Stimulated activated CD4-positive, alpha-beta T cell treated with anti-CD3 and anti-CD28 coated beads, TNF-alpha, amount 100 ng/mL, for 1 hour (primary cell): ENCODE measurements at regions not wholly inside any gene's neighbourhood (a gene's known extent, or its start where the extent isn't known, plus 50 kb on each side); places are given as distances from the start of the nearest gene placed in this dataset.
A peak's percentile ranks its signal among the peaks of the same experiment; 100 is the strongest.

Experiments used
- DNase-seq, 3 donors: peaks; one replicate each; pipeline ENCODE4 v3.0.0-alpha.2; 2020; ENCODE audit warnings: low read depth in 3 of 3, low spot score in 1 of 3

DNA sequence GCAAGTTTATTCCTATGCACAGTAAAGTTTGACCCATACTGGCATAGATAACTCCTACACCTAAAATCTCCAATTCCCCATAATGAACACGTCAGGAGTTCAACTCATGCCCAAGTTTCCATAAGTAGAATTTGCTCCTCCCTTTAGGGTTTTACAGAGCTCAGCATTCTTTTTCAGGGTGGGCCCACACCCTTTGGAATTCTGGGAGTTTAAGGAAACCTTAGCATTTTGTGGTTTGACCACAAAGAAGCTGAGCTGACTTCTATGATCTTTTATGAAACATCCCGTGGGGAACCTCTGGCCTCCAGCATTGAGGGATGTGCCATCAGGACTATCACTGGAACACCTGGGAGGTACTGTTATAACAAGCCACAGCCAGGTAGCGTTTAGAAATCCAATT is 220.6 kb upstream of the MAP3K1 start:
- DNase-seq: no peak

DNA sequence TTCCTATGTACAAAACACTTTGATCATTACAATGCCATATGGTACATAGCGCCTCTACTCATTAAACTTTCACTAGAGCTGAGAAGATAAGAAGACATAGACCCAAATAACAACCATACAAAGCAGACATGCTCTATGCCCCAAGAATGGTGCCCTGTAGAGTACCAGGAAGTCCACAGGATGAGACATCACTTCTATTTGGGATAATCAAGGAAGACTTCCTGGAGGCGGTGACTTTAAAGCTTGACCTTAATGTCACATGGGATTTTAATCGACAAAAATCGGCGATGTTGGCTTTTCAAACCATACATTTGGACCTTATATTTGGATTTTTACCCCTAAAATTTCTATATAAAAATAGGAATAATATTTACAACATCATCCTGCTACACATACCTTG is 224.3 kb upstream of the MAP3K1 start:
- no peak for DNase-seq

DNA sequence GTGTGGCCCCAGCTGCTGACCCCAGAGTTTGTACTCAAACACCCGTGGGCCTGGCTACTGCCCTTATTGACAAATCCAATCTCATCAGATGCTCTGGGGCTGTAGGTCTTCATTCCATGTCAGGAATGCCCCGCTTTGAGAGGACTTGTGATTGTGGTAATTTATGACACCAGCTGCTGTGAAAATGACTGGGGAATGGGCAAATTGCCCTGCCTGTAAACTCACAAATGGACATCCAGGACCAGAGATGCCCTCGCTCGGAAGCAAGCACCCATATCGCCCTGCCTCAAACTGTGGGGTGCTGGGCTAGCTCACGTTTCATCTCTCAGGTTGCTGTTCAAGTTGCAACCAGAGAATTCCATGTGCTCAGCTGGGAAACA is 225.9 kb upstream of the MAP3K1 start:
- DNase-seq: no peak

DNA sequence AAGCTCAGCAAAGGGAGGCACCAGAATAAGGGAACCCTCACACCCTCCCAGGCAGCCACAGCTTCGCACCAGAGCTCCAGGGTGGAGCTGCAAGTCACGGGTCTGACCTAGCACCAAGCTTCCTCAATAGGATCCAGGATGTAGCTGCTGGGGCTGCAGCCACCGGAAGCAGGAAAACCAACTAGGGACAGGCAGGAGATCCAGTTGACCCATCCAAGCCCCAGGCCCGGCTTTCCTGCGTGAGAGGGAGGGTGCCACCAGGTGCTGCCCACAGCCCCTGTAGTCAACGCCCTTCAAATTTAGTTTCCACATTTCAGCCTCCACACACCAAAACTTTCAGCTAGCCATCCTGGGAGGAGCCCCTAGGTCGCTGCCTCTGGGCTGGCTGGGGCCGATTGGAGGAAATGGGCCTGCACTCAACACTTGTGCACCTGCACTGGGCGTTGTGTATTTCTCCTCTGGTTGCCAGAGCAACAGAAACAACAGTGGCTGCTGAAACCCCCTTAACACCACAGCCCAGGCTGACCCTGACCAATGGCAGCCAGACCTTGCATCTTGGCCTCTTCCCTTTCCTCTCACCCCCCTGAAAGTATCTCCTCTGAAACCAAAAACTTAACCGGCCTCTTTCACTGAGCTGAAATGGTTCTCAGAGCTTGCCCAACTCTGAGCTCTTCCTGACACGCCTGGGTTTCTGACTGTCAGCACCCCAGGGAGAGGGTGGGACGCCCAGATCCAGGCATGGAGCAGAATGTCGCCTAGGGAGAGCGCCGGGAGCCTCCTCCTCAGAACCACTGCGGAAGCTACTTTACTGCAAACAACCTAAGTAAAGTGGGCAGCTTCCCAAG is 226.5 kb upstream of the MAP3K1 start:
- DNase-seq: peak in 2 of 3 donors; percentile 12 to 34

DNA sequence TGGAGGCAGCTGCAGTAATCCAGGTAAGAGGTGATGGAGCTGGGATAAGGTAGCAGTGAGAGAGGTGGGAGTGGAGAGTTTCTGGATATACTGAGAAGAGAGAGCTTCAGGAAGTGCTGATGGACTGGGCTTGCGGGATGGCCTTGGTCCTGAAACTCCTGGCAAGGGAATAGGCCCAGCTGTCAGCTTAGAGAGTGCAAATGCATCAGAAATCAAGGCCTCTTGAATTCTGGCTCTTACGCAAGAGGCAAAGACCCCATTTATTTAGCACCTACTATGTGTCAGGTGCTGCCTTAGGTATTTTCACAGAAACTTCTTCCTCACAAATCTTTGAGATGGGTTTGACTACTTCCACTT is 227.2 kb upstream of the MAP3K1 start:
- no peak for DNase-seq

DNA sequence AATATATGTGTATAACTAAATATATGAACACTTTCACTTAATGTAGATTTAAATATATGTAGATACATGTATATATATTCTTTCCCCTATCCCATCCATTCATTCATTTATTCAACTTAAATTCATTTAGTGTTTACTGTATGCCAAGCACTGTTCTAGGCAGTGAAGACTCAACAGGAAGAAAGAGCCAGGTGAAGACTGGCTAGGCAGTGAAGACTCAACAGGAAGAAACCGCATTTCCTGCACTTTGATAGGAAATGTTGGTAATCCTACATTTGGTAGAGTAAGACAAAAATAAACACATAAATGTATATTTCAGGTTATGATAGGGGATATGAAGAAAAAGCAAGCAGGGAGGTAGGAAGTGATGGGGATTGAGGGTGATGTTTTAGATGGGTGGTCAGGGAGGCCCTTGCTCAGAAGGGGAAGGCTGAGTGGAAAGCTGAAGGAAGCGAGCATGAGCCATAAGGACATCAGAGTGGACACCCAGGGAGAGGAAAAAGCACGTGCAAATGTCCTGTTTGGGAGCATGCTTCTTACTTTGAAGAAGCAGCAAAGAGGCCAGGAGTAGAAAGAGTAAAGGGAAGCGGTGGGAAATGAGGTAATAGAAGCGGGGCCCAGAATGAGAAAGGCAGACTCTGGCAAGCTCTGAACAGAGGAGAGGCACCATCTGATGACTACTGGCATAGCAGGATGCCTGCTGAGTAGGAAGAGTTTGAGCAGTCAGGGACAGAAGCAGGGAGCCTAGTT is 227.8 kb upstream of the MAP3K1 start:
- DNase-seq: no peak

DNA sequence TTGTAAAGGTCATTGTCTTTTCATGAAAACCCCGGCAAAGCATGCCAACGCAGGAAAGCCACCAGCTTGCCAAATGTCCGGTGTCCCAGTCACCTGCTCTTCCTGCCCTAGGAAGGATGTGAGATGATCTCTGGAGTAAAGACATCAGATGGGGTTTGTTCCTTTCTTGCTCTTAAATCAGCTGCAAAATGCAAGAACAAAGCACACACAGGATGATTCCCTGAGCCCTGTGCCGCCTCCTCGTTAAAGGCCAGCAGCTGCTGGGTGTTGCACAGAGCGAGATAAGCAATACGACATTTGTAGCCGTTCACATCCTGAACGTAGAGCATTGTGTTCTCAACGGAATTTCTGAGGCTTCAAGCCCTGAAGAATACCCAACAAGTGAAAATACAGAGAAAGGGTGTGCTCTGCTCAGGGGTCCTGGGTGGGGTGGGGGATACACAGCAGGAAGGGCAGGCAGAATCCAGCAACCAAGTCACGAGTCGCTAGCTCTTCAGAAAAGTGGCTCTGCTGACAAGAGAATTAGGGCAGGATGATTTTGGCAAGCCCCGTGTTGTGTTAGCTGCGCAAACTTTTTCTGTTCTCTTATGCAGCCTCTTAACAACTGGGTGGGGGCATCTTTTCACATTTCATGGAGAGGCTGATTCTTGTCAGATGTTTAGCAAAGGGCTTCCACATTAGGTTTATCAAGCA is 229.2 kb upstream of the MAP3K1 start:
- DNase-seq: no peak

DNA sequence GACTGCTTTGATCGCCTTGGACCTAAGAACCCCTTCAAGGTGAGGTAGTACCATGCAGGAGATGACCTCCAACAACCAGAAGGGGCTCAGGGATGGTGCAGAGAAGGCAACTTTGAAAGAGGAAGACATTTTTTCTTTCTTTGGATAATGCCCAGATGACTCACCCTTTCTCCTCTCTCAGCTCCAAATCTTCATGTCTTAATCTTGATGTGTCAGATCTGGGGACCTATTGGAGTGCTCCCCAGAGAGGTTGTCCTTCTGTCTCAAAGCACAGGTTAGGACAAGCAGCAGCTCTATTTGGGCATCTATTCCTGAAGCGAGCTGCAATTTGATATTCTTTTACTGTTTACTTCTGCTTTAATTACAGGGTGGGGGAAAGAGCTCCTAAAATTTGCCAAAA is 229.9 kb upstream of the MAP3K1 start:
- no peak for DNase-seq

DNA sequence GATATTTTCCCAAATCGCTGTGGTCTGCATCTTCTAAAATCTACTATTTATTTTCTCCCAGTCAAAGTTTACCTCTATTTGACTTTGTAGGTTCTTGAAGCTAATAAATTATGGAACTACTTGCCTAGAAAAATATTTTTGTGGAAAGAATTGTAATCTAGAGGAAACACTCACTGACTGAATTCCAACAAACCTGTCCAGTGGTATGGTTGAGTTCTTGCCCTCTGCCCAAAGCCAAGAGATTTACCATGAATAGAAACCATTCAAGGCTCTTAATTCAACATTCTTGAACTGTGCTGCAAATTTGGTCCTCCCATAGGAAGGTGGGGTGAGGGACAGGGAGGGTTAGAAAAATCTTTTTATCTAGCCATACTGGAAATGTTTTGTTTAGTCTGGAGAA is 233.9 kb upstream of the MAP3K1 start:
- DNase-seq: no peak

DNA sequence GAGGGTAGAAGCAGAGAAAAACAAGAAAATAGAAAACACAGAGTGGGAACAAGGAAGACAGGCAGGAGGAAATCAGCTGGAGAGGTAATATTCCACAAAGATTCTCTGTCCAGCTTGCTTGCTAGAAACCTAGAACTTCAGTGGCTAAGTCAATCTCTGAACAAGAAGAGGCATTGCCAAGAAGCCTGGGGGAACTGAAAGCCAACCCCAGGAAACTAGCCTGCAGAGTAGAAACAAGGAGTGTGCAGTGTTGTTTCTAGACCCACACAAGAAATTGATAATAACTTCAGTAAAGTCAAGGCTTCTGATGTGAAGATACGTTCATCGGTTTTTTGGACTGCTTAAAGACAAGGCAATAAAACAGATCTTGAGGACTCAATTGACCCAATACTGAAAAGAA is 234.5 kb upstream of the MAP3K1 start:
- DNase-seq: no peak

DNA sequence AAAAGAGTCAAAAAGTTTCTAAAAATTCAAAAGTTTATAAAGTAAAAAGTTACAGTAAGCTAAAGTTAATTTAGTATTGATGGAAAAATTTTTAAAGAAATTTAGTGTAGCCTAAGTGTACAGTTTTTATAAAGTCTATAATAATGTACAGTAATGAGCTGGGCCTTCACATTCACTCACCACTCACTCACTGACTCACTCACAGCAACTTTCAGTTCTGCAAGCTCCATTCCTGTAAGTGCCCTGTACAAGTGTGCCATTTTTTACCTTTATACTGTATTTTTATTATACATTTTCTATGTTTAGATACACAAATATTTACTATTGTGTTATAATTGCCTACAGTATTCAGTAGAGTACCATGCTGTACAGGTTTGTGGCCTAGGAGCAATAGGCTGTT is 239.5 kb upstream of the MAP3K1 start:
- DNase-seq: no peak

DNA sequence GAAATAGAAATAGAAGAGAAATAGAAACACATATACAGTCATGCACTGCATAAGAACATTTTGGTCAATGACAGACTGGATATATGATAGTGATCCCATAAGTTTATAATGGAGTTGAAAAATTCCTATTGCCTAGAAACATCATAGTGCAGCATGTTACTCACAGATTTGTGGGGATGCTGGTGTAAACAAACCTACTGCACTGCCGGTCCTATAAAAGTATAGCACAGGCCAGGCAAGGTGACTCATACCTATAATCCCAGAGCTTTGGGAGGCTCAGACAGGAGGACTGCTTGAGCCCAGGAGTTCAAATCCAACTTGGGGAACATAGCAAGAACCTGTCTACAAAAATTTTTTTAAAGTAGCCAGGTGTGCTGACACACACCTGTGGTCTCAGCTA is 240.6 kb upstream of the MAP3K1 start:
- no peak for DNase-seq

DNA sequence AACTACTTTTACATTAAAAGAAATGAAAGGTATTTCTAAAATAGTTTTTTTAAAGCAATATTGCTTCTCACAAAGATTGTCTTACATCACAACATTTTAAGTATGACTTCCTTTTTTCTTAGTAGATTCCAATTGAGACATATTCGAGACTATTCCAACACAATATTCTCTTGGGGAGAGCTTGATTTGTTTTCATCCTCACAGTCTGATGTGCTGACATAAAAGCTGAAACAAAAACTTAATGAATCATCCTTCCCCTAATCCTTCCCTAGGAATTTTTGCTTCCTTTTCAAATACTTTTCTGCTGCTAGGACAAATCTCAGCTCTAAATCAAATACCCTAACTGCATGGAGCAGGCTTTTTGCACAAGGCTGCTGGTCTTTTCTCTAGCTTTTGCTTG is 245.8 kb upstream of the MAP3K1 start:
- DNase-seq: no peak

DNA sequence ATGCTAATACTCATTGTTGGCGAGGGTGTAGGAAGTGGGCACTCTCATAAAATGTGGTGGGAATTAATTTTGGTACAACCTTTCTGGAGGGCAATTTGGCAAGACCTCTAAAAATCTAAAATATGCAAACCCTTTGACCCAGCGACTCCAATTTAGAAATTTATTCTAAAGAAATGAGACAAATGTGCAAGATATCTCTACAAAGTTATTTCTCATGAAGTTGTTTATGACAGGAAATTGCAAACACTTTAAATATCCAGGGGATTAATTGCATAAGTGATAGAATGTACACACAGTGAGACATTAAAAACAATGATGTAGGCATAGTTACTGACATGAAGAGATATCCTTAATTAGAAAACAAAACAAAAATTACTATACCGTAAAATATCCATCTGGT is 246.3 kb upstream of the MAP3K1 start:
- DNase-seq: no peak

DNA sequence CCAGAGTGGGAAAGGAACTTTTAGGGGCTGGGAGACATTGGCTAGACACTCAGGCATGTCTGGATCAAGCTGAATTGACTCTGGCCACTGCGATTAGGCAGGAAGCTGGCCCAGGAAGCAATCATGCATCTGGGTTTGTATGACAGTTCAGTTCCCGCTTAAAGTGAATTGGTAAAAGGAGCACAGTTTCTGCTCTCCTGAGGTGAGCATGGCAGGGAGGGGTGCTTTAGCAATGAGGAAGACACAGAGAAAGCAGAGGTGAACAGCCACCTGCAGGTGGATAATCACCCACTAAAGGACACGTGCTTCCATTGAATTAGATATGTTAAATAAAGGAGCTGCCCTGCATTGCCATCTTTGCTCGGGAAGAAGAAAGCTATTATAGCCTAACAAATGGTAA is 248.1 kb upstream of the MAP3K1 start:
- no peak for DNase-seq

DNA sequence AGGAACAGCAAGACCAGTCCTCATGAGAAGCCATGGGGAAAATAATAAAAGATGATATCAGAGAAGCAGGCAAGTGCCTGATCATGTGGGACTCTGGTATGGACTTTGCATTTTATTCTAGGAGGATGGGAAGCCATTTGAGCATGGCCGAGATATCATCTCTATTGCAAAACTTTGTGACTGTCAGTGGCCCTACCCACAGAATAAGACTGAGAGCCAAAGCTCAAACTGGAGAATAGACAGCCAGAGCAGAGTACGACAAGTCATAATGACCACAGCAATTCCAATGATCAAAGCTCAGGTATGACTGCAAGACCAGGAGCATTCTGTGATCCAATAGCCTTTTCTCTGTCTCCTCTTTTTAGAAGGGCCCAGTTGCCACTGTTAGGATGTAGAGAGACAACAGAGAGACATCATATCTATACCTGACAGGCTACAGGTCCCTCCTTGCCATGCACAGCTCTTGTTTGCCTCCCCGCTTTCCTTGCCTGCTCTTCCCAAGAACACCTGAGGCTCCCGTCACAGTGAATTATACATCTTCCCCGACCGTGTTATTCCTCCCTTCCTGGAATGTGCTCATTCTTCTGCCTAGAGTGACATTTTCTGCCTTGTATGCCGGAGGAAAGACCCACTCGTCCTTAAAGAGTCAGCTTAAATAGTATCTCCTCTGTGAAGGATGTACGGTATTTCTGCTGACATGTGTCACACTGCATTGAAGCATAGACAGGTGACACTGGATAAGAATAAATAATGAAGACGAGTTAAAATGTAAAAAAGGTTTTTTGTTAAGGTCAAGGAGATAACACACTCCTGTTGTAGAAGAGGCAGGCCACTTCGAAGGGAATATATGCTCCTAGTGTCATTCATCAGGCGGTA is 248.7 kb upstream of the MAP3K1 start:
- DNase-seq: no peak

DNA sequence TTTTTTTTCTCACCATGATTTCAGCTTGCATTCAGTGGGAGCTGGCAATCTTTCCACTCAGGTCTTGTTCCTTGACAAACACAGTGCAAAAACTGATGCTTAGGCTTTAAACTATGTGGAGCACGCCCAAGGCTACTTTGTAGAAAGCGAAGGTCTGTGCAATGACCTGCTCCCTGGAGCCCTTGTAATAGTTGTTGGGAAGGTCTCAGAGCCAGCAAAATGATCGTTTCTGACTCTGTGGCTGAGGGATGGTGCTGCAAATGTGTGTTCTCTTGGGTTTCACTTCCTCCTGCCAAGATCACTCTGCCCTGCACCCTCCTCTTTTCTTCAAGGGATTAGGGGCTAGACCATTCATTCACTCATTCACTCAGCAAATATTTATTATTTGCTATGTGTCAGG is 249.7 kb upstream of the MAP3K1 start:
- DNase-seq: no peak

DNA sequence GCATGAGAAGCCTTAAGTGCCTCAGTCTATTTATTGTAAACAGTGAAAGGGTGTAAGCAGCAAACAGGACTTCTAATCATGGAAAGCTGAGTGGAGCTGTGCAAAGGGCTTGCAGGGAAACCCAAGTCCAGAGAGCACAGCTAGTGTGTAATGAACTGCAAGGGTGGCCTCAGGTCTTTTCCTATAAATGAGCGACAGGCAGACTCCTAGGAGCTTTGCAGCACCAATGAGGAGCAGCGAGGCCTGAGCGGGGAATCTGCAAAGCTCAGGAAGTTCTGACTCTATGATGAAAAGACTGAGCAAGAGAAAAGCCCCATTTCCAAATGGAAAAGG is 250.1 kb upstream of the MAP3K1 start:
- no peak for DNase-seq

DNA sequence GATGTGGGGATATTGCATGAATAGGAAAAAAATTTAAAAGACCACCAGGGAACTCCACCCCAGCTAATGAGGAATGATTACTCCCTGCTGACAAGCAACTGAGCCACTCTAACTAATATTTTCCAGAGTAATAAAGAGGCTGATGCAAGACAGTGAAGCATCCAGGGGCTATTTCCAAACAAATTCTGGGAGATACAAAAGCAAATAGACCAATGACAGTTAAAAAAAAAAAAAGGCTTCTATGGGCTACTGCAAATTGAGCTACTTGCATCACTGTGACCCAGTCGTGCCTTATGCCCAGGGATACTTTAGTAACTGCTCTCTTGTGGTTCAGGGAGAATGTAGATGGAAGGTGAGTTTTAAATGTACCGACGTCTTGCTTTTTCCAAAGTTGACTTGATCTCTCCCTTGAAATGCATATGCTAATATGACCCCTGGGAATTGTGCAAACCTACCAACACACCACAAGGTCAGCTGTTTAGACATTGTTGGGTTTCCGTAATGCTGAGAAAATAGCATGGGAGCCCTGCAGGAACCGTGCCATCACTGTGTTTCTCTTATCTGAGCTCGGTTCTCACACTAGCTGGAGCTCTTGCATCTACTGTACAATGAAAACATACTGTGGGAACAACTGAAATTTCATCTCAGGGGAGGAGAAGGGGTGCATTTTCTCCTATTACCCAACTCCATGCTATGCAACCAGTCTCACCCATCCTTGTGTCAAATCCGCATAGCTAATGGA is 250.6 kb upstream of the MAP3K1 start:
- DNase-seq: no peak

DNA sequence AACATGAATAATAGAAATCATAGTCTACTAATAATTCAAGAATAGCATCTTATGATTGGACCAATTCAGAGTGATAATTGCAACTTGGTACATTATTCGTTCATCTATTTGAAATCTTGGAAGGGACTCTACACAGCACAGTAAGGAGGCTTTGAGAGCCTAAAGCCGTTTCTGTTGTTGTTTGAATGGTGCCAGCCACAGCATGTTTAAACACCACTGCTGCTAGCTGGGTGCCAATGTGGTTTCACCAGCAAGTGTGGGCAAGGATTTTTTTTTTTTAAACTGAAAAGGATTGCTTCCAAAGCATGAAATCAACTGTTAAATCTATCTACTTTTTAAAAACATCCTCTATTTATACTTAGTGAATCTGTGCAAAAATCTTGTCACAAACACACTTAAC is 253.9 kb upstream of the MAP3K1 start:
- DNase-seq: no peak
